HG03175 (cell line): ENCODE measurements at regions not wholly inside any gene's neighbourhood (a gene's known extent, or its start where the extent isn't known, plus 50 kb on each side); places are given as distances from the start of the nearest gene placed in this dataset.

ENCODE experiments used
- ATAC-seq: cut with Tn5 transposase; IDR thresholded peaks from one replicate; pipeline ENCODE4 v1.9.1; 2021; ENCODE audit warnings: mild to moderate bottlenecking, moderate library complexity; ENCODE audit not compliant: unreplicated experiment

GRCh38 chr5:174655351-174655750 is 69.0 kb upstream of the MSX2 start:
- no peak for ATAC-seq

GRCh38 chr5:174664180-174664850 is 60.1 kb upstream of the MSX2 start:
- no peak for ATAC-seq

GRCh38 chr5:174665347-174665746 is 59.0 kb upstream of the MSX2 start:
- ATAC-seq = no peak

- no peak for ATAC-seq
These were observed 56.9 kb upstream of the MSX2 start for GRCh38 chr5:174667526-174667925.

GRCh38 chr5:174668349-174668748 is 56.0 kb upstream of the MSX2 start:
- ATAC-seq = no peak
